Testis (tissue), 2 donors: ENCODE measurements at regions not wholly inside any gene's neighbourhood (a gene's known extent, or its start where the extent isn't known, plus 50 kb on each side); places are given as distances from the start of the nearest gene placed in this dataset.

Experiments used
- CTCF ChIP-seq, 3 experiments: fragments of 450-650 bp in 2 of 3; fragments of 200-600 bp in 1 of 3; sonication (generic) in 1 of 3; IDR thresholded peaks; one replicate each; pipeline ENCODE4 v1.5.1; 2016 to 2019; ENCODE audit warnings: antibody characterized with exemption in 3 of 3, mild to moderate bottlenecking in 2 of 3, moderate library complexity in 1 of 3
- POLR2A ChIP-seq: fragments of 450-650 bp; IDR thresholded peaks from one replicate; pipeline ENCODE4 v1.6.1; 2017; ENCODE audit warnings: antibody characterized with exemption, mild to moderate bottlenecking, moderate library complexity

GRCh38 chr12:98374007-98374406, 141.4 kb upstream of the TMPO start:
- TF ChIP-seq POLR2A (no peak), CTCF (IDR thresholded peaks at IDR 0.05) (no peak)
